ENCODE measurements at regions not wholly inside any gene's neighbourhood (a gene's known extent, or its start where the extent isn't known, plus 50 kb on each side); places are given as distances from the start of the nearest gene placed in this dataset.

DNA sequence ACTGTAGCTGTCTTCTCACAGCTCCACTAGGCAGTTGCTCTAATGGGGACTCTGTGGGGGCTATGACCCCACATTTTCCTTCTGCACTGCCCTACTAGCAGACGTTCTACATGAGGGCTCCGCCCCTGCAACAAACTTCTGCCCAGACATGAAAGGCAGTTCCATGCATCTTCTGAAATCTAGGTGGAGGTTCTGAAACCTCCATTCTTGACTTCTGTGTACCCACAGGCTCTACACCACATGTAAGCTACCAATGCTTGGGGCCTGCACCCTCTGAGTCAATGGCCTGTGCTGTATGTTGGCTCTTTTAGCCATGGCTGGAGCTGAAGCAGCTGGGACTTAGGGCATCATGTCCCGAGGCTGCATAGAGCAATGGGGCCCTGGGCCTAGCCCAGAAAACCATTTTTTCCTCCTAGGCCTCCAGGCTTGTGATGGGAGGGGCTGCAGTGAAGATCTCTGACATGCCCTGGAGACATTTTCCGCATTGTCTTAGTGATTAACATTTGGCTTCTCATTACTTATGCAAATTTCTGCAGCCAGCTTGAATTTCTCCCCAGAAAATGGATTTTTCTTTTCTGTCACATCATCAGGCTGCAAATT, 123.0 kb downstream of the MYCN start:
- H3K4me1 Mint-ChIP-seq (ENCODE audit: unreplicated experiment), result peaks cover 16% of the 10 kb centered on the region
- H3K27ac Mint-ChIP-seq, result no peak overlapping the region
- H3K4me3 Mint-ChIP-seq, result no peak overlapping the region
- DNase-seq (ENCODE audit: extremely low spot score, unreplicated experiment), result no peak
- no peaks in the 10 kb centered on the region for H3K27me3 Mint-ChIP-seq
- peaks cover 3% of the 10 kb centered on the region for H3K36me3 Mint-ChIP-seq
- TF ChIP-seq, protein P1, sequence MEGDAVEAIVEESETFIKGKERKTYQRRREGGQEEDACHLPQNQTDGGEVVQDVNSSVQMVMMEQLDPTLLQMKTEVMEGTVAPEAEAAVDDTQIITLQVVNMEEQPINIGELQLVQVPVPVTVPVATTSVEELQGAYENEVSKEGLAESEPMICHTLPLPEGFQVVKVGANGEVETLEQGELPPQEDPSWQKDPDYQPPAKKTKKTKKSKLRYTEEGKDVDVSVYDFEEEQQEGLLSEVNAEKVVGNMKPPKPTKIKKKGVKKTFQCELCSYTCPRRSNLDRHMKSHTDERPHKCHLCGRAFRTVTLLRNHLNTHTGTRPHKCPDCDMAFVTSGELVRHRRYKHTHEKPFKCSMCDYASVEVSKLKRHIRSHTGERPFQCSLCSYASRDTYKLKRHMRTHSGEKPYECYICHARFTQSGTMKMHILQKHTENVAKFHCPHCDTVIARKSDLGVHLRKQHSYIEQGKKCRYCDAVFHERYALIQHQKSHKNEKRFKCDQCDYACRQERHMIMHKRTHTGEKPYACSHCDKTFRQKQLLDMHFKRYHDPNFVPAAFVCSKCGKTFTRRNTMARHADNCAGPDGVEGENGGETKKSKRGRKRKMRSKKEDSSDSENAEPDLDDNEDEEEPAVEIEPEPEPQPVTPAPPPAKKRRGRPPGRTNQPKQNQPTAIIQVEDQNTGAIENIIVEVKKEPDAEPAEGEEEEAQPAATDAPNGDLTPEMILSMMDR (conservative IDR thresholded peaks at IDR 0.05), result no peak
- peaks cover 15% of the 10 kb centered on the region for H3K9me3 Mint-ChIP-seq

DNA sequence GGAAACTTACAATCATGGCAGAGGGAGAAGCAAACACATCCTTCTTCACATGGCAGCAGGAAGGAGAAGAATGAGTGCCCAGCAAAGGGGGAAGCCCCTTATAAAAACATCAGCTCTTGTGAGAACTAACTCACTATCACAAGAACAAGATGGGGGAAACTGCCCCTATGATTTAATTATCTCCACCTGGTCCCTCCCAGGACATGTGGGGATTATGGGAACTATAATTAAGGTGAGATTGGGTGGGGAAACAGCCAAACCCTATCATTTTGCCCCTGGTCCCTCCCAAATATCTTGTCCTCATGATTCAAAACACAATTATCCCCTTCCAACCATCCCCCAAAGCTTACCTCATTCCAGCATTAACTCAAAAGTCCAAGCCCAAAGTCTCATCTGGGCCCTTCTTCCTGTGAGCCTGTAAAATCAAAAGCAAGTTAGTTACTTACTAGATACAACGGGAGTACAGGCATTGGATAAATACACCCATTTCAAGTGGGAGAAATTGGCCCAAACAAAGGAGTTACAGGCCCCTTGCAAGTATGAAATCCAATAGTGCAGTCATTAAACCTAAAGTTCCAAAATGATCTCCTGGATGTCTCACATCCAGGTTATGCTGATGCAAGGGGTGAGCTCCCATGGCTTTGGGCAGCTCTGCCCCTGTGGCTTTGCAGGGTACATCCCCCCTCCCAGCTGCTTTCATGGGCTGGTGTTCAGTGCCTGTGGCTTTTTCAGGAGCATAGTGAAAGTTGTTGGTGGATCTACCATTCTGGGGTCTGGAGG, 122.3 kb downstream of the MYCN start:
- peaks cover 16% of the 10 kb centered on the region for H3K4me1 Mint-ChIP-seq (ENCODE audit: unreplicated experiment)
- no peak for DNase-seq (ENCODE audit: extremely low spot score, unreplicated experiment)
- TF ChIP-seq, protein P1 (conservative IDR thresholded peaks at IDR 0.05), result no peak
- no peaks in the 10 kb centered on the region for H3K27me3 Mint-ChIP-seq
- H3K36me3 Mint-ChIP-seq, result peaks cover 3% of the 10 kb centered on the region
- no peak overlapping the region for H3K27ac Mint-ChIP-seq
- H3K9me3 Mint-ChIP-seq, result peaks cover 15% of the 10 kb centered on the region
- no peak overlapping the region for H3K4me3 Mint-ChIP-seq

DNA sequence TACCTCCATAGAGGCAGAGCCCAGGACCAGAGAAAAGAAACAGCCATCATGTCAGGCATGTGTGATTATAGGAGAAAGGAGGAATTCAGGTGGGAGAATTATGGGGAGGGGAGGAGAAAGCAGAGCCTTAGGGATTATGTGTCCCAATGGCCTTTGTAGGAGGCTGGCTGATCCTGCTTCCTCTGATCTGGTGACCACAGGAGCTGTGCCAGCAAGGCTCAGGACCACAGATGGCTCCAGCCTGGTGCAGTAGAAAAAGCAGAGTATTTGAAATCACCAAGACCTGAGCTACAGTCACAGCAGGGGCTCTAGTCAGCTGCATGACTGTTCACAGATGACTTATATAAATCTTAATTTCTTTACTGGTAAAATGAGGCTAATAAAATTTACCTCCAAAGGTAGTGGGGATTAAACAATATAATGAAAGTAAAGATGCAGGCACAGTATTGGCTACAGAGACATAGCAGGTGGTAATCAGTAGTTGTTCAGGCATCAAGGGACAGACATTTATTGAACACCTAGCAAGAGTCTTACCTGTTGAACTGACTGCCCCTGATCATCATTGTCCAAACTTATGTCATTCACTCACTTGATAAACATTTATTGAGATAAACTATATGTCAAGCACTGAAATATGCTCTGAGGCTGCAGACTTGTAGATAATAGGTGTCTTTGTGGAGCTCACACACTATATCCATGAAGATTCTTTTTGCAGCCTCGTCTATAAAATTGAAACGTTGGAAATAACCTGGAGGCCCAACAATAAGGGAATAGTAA, 121.3 kb downstream of the MYCN start:
- no peak overlapping the region for H3K4me3 Mint-ChIP-seq
- H3K27me3 Mint-ChIP-seq, result no peaks in the 10 kb centered on the region
- TF ChIP-seq, protein P1 (conservative IDR thresholded peaks at IDR 0.05), result no peak
- H3K9me3 Mint-ChIP-seq, result peaks cover 15% of the 10 kb centered on the region
- H3K36me3 Mint-ChIP-seq, result peaks cover 3% of the 10 kb centered on the region
- H3K4me1 Mint-ChIP-seq (ENCODE audit: unreplicated experiment), result peaks cover 7% of the 10 kb centered on the region
- no peak overlapping the region for H3K27ac Mint-ChIP-seq
- DNase-seq (ENCODE audit: extremely low spot score, unreplicated experiment), result no peak

DNA sequence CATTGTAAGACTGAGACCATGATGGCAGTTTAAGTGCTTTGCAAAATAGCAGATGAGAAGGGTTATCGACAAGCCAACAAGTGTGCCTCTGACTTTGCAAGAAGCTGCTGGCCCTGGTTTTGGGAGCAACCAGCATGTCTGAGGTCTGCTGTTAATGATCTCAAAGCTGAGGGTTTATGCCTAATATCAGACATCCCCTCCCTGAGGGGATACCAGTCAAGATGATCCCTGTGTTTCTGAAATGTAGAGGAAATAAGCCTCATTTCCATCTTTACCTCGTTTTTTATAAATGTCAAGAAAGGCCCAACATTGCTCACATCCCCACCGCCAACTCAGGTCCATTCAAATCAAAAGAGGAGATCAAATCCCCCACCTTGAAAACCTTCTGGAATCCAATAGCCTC, 120.6 kb downstream of the MYCN start:
- no peak for DNase-seq (ENCODE audit: extremely low spot score, unreplicated experiment)
- peaks cover 15% of the 10 kb centered on the region for H3K9me3 Mint-ChIP-seq
- H3K36me3 Mint-ChIP-seq, result peaks cover 3% of the 10 kb centered on the region

More for the DNA sequence above, 120.6 kb downstream of the MYCN start:
- TF ChIP-seq, protein P1 (conservative IDR thresholded peaks at IDR 0.05), result no peak
- Mint-ChIP-seq H3K27ac (no peak overlapping the region), H3K27me3 (no peaks in the 10 kb centered on the region), H3K4me1 (ENCODE audit: unreplicated experiment) (peaks cover 5% of the 10 kb centered on the region), H3K4me3 (no peak overlapping the region)

All from type B pancreatic cell (in vitro differentiated cells).